Endodermal cell (in vitro differentiated cells): ENCODE measurements at regions not wholly inside any gene's neighbourhood (a gene's known extent, or its start where the extent isn't known, plus 50 kb on each side); places are given as distances from the start of the nearest gene placed in this dataset.

Experiments
- DNase-seq: peaks from one replicate; pipeline ENCODE4 v3.0.0-alpha.2; 2017
- H3K27ac ChIP-seq: 2 replicates; pipeline ENCODE4 v1.5.1; 2013; ENCODE audit warnings: mild to moderate bottlenecking, low read depth, low read length, moderate library complexity
- H3K27me3 ChIP-seq: 2 replicates; pipeline ENCODE4 v1.6.1; 2013; ENCODE audit warnings: mild to moderate bottlenecking, low read length, moderate library complexity; ENCODE audit not compliant: insufficient read depth, control insufficient read depth, poor library complexity, severe bottlenecking
- H3K36me3 ChIP-seq: 2 replicates; pipeline ENCODE4 v1.7.0; 2013; ENCODE audit warnings: mild to moderate bottlenecking, low read length, moderate library complexity; ENCODE audit not compliant: control insufficient read depth, insufficient read depth
- H3K4me1 ChIP-seq: one replicate; pipeline ENCODE4 v1.7.0; 2013; ENCODE audit warnings: low read length; ENCODE audit not compliant: control insufficient read depth, insufficient read depth
- H3K4me3 ChIP-seq: 2 replicates; pipeline ENCODE4 v1.5.1; 2013; ENCODE audit warnings: mild to moderate bottlenecking, low read length, moderate library complexity
- H3K9ac ChIP-seq: 2 replicates; pipeline ENCODE4 v1.6.1; 2013; ENCODE audit warnings: mild to moderate bottlenecking, low read length, moderate library complexity; ENCODE audit not compliant: poor library complexity, severe bottlenecking; ENCODE audit errors: extremely low read depth
- H3K9me3 ChIP-seq: 2 replicates; pipeline ENCODE4 v1.6.1; 2013; ENCODE audit warnings: mild to moderate bottlenecking, low read length, moderate library complexity; ENCODE audit not compliant: control insufficient read depth
- H3K27ac Mint-ChIP-seq: 2 replicates; pipeline ENCODE4 v1.8.0; 2020; ENCODE audit warnings: mixed read lengths
- H3K27me3 Mint-ChIP-seq: 2 replicates; pipeline ENCODE4 v1.8.0; 2021; ENCODE audit warnings: mild to moderate bottlenecking, mixed read lengths; ENCODE audit not compliant: insufficient read depth
- H3K36me3 Mint-ChIP-seq: 2 replicates; pipeline ENCODE4 v1.8.0; 2020; ENCODE audit warnings: low read depth, mixed read lengths
- H3K4me1 Mint-ChIP-seq: 2 replicates; pipeline ENCODE4 v1.8.0; 2020; ENCODE audit warnings: mixed read lengths
- H3K4me3 Mint-ChIP-seq: 2 replicates; pipeline ENCODE4 v1.8.0; 2020; ENCODE audit warnings: mild to moderate bottlenecking, moderate library complexity, mixed read lengths
- H3K9me3 Mint-ChIP-seq: 2 replicates; pipeline ENCODE4 v1.8.0; 2020; ENCODE audit warnings: mild to moderate bottlenecking, mixed read lengths
- CTCF ChIP-seq: fragments of 200-600 bp; sonication (generic); conservative IDR thresholded peaks from 2 replicates; pipeline ENCODE4 v1.5.0; 2021; ENCODE audit warnings: antibody characterized with exemption, mild to moderate bottlenecking
- WGBS, 2 experiments: methylation state at CpG; one replicate each; pipeline versions ENCODE4 v1.1.5 to v1.1.7; 2013; ENCODE audit warnings: missing lambda C conversion rate in 2 of 2, mixed read lengths in 1 of 2; ENCODE audit not compliant: insufficient coverage in 1 of 2, insufficient read length in 1 of 2; 5-methylcytosine and 5-hydroxymethylcytosine counted together

- Histone ChIP-seq H3K27ac (no peak overlapping the region), H3K4me1 (no peaks in the 10 kb centered on the region), H3K36me3 (no peaks in the 10 kb centered on the region), H3K9me3 (no peaks in the 10 kb centered on the region), H3K9ac (no peak overlapping the region), H3K4me3 (no peak overlapping the region), H3K27me3 (no peaks in the 10 kb centered on the region)
- DNase-seq: no peak
- no peak for TF ChIP-seq CTCF
- no peak overlapping the region for H3K27ac Mint-ChIP-seq
- H3K9me3 Mint-ChIP-seq: no peaks in the 10 kb centered on the region
- no peaks in the 10 kb centered on the region for H3K36me3 Mint-ChIP-seq
- 95 to 100% methylated on average over 1 of the region's 2 CpGs for WGBS, 2 experiments
- no peaks in the 10 kb centered on the region for H3K27me3 Mint-ChIP-seq
- no peaks in the 10 kb centered on the region for H3K4me1 Mint-ChIP-seq
- no peak overlapping the region for H3K4me3 Mint-ChIP-seq
Observed at GRCh38 chr3:35045118-35045517, 594.2 kb upstream of the ARPP21 start.

- no peak overlapping the region for H3K9ac ChIP-seq
- H3K27ac ChIP-seq: no peak overlapping the region
- Mint-ChIP-seq H3K36me3 (no peaks in the 10 kb centered on the region), H3K9me3 (no peaks in the 10 kb centered on the region), H3K4me3 (no peak overlapping the region), H3K27me3 (no peaks in the 10 kb centered on the region), H3K4me1 (peaks cover 3% of the 10 kb centered on the region), H3K27ac (no peak overlapping the region)
- no peak for DNase-seq
- H3K9me3 ChIP-seq: no peaks in the 10 kb centered on the region
- peaks cover 1% of the 10 kb centered on the region for H3K4me1 ChIP-seq
- WGBS, 2 experiments: 89 to 90% methylated on average over 5 of the region's 5 CpGs
- no peaks in the 10 kb centered on the region for H3K36me3 ChIP-seq
- TF ChIP-seq CTCF: no peak
- no peaks in the 10 kb centered on the region for H3K27me3 ChIP-seq
- no peak overlapping the region for H3K4me3 ChIP-seq
Observed at GRCh38 chr3:35064761-35065160, 574.6 kb upstream of the ARPP21 start.

- 83 to 100% methylated on average over 1 of the region's 1 CpG for WGBS, 2 experiments
- Mint-ChIP-seq H3K4me3 (no peak overlapping the region), H3K27ac (no peak overlapping the region), H3K27me3 (no peaks in the 10 kb centered on the region), H3K36me3 (no peaks in the 10 kb centered on the region), H3K9me3 (no peaks in the 10 kb centered on the region), H3K4me1 (peaks cover 3% of the 10 kb centered on the region)
- H3K27ac ChIP-seq: no peak overlapping the region
- H3K9me3 ChIP-seq: no peaks in the 10 kb centered on the region
- no peak overlapping the region for H3K9ac ChIP-seq
- peaks cover 5% of the 10 kb centered on the region for H3K4me1 ChIP-seq
- H3K27me3 ChIP-seq: no peaks in the 10 kb centered on the region
- H3K36me3 ChIP-seq: no peaks in the 10 kb centered on the region
- DNase-seq: no peak
- TF ChIP-seq CTCF: no peak
- H3K4me3 ChIP-seq: no peak overlapping the region
Observed at GRCh38 chr3:35065891-35066290, 573.4 kb upstream of the ARPP21 start.
